ENCODE measurements at regions not wholly inside any gene's neighbourhood (a gene's known extent, or its start where the extent isn't known, plus 50 kb on each side); places are given as distances from the start of the nearest gene placed in this dataset.
A peak's percentile ranks its signal among the peaks of the same experiment; 100 is the strongest.

DNA sequence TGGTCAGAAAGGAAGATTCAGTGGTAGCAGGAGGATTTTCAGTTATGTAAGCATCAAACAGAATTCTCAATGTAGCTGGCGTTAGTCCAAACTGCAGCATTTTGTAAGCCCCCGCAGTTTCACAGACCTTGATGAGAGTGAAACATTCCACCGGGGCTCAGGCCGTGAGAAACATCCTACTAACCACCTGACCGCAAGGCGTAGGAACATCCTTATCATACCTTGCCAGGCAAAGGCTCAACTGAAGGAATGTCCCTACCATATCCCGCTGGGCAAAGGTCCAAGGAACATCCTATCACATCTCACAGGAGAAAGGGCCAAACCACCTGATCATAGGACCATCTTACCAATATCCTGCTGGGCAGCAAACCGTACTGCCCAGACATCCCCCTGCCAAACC is 624.8 kb upstream of the TMEM132C start:
- DNase-seq, result no peak

DNA sequence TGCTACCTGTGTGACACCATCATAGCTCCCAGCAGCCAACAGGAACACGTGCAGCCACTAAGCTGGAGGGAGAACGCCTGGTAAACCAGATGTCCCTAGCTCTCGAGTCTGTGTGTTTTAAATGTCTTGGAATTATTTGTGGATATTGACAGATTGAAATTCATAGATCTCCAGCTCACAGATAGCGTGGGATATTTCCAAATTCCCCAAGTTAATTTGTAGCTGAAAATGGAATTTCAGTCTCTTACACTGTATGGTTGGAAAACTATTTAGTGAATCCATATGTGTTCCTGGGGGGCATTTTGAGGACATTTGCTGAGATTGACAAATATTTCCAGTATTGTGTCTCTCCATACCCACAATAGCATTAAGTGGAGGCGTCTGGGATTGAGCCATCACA is 618.6 kb upstream of the TMEM132C start:
- no peak for DNase-seq

DNA sequence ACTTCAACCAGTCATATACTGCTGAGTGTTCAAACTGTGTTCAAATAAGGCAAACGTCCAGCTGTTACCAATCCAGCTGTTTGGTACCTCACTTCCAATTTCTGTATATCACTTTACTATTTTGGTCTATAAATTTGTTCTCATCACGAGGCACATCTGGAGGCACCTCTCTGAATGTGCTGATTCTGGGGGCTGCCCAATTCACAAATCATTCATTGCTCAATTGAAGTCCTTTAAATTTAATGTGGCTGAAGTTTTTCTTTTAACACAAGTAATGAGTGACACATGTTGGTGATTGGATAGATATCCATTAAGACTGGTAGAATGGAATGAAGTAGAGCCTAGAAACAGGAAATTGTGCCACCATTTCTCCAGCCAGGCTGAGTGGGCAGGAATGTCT is 617.0 kb upstream of the TMEM132C start:
- no peak for DNase-seq

DNA sequence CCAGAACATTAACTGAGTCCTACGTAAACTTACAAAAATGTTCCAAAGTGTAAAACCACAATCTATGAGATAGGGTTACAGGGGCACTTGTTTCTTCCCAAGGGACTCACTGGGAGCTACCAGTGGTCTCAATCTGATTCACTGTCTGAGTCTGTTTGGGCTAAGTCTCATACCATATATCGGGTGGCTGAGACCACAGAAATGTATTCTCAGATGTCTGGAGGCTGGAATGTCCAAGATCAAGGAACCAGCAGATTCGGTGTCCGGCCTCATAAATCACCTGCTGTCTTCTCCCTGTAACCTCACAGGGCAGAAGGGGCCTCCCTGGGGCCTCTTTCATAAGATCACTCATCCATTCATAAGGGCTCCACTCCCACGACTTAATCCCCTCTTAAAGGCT is 616.3 kb upstream of the TMEM132C start:
- no peak for DNase-seq

DNA sequence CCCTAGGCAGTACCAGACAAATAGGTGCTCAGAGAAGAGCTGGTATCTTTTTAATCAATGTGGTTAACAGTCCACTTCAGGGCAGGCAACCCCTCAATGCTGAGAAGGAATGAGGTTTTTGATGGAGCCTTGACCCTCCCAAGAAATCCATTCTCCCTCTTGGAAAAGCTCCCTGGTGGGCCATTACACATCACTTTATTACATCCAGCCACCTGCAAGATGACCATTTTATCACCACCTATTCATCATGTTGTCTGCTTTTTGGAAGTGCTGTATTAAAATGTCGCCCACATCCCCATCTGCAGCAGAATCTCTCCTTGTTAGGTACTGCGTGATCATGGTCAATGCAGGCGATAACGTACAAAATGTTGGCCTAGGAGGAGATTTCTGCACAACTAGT is 614.7 kb upstream of the TMEM132C start:
- no peak for DNase-seq

DNA sequence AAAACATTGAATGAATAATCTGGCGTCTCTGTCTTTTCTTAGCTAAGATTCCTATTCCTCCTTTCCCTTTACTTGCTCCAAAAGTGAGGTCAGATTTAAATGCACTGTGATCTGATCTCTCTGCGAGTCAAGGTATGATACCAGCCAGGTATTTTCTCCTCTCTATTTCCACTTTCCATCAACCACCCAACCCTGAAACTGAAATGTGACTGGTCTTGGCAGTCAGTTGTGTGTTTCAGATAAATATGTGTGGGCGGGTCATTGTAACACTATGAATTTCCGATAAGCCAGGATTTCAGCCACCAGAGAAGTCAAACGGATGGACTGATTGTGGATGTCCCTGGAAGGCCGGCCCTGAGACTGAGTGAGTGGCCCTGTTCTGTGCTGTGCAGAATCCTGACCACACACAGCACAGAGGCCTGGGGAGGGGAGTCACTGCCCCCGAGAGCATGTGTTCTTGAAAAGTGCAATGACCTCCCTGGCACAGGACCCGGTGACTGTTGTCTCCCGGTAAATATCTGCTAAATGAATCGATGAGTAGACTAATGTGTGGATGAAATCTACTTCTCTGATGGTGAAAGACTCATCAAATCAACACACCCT is 612.5 kb upstream of the TMEM132C start:
- no peak for DNase-seq

DNA sequence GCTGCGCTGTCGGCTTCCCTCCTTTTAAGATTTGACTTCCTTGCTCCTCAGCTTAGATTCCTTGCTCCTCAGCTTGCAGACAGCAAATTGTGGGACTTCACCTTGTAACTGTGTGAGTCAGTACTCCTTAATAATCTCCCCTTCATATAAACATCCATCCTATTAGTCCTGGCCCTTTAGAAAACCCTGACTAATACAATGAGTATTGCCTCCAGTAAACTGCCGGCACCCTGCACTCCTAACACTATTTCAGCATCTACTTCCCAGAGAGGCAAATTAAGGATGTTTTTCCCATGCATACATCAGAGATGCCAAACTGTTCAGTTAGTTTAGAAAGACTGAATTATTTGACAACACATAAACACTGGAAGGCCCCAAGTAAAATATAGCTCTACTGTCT is 611.3 kb upstream of the TMEM132C start:
- no peak for DNase-seq

DNA sequence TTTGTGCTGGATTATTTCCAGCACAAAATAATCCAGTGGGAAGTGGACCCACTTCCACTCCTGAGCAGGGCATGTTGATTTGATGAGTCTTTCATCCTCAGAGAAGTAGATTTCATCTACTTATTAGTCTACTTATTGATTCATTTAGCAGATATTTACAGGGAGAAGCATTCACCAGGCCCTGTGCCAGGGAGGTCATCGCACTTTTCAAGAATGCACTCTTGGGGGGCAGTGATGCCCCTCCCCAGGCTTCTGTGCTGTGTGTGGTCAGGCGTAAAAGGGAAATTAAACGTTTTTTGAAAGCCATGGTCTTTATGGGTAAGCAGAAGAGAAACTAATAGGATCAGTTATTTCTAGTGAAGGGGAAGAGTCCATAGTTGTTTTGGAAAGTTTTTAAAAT is 610.7 kb upstream of the TMEM132C start:
- DNase-seq, result no peak

DNA sequence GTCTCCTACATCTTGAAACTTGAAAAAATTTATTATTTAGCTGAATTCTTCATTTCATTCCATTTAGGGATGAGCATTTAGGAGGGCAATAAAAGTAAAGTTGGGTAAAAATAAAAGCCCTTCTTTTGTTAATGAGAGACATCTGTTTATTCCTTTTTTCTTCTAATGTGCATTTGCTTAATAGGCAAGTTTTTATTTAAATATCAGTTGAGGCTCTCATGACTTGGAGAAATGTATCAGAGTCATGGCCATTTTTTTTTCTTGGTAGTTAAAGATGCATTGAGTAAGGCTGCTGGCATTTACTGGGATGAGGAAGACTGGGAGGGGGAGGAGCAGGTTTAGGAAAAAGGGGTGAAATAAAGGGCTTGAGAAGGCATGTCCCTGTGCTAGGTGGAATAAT is 609.9 kb upstream of the TMEM132C start:
- no peak for DNase-seq

DNA sequence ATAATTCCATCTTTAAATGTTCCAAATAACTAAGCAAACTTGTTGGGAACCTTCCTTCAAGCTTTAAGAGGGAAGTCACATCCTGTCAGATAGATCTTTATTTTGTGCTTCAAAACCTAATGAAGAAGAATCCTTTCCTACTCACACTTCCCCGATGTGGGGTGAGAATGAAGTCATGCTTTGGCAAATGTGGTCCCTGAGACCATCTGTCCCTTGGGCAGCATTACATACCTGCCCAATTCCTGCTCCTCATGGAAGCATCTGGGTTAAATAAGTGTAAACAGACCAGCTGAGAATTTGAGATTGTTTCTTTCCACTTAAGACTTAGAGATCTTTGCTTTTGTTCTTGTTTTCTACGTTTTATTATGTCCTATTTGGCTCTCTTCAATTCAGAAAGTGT is 606.0 kb upstream of the TMEM132C start:
- no peak for DNase-seq

DNA sequence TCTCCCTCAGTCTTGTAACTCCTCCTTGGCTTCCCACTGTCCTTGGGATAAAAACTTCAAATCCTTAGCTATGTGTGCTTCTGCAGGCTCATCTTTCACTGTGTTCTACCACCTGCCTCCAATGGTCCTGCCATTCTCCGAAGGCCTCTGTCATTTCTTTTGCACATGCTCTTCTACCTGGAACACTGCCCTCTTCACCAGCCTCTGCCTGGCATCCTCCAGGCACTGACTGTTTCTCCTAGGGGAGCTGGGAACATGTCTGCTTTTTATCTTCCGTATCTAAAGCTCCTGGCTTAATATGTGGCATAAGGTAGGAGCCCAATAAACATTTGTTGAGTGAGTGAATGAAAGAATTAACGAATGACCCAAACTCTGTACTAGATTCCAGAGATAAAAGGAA is 603.3 kb upstream of the TMEM132C start:
- DNase-seq, result no peak

DNA sequence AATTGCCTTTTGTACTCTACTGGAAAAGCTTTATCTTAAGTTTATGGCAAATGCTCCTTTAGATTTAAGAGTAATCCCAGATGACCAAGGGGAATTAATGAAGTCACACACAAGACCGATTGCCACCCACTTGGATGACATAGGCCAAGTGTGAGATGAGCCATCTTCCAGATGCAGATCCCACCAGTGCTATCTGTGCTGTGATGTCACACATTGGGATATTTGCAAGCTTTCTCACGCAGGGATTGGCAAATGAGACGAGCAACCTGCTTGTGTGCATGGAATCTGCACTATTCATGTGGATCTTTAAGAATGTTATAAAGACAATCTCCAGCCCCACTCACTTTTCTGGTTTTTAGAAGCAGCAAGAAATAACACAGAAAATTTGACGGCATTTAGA is 602.1 kb upstream of the TMEM132C start:
- no peak for DNase-seq

DNA sequence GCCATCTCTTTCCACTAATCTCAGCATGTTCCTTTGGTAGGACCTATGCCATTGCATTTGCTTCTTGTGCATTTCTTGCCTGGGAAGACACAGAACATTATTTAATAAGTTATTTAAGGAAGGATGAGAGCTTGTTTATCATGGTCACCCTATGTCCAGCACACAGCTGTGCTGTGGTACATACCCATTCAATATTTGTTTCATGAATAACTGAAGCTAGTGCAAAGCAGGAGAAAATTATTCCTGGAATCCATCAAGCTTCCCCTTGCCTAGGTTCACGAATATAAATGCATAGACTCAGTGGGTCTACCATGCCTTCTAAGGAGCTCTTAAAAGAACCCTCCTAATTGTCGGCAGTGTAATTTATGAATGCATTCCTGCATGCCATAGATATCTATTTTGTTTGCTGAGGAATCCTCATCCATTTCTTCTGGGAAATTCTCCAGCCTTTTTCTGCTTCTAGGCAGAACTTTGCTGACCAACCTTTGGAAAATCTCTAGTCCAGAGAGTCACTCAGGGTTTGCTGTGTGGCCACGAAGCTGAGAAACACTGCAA is 599.8 kb upstream of the TMEM132C start:
- DNase-seq, result no peak

DNA sequence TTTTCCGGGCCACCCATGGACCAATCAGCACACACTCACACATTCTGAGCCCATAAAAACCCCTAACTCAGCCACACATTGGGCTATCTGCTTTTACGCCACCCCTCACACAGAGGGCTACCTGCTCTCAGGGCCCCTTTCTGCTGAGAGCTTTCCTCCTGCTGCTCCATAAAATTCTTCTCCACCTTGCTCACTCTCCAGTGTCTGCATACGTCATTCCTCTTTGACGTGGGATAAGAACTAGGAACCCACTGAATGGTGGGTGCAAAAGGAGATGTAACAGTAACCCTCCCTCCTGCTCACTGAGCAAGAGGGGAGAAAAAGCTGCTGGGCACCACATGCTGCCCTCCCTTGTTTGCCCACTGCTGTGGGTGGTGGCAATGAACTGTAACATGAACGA is 596.7 kb upstream of the TMEM132C start:
- no peak for DNase-seq

DNA sequence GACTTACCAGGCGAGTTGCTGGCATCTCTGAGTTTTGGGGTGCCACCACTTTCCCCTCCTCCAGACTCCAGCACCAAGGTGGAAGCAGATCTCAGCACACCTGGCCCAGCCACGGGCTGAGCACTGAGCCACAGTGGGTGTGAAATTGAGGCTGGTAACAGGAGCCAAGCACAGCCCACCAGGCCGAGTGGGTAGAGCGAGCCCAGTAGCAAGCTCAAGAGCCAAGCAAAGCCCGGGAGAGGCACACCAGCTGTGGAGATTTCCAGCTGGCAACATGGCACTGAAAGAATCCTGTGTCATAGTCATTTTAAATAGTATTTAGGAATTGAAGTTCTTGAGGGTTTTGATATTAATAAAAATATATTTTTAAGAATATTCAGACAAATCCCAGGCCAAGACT is 596.2 kb upstream of the TMEM132C start:
- DNase-seq, result no peak

DNA sequence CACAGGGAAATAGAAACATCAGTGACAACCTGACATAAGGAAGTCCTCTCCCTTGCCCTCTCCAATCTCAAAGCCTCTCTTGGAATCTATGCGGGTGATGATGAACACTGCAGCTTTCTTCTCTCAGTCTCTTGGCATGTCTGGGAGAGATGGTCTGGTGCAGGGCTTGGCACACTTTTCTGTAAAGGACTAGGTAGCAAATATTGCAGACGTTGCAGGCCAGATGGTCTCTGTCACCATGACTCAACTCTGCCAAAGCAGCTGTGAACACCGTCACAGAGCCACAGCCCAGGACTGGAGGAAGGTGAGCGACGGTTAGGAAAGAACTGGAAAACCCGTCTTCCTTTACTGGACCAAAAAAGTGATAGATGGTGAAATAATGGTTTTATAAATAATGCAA is 591.0 kb upstream of the TMEM132C start:
- DNase-seq, result no peak

DNA sequence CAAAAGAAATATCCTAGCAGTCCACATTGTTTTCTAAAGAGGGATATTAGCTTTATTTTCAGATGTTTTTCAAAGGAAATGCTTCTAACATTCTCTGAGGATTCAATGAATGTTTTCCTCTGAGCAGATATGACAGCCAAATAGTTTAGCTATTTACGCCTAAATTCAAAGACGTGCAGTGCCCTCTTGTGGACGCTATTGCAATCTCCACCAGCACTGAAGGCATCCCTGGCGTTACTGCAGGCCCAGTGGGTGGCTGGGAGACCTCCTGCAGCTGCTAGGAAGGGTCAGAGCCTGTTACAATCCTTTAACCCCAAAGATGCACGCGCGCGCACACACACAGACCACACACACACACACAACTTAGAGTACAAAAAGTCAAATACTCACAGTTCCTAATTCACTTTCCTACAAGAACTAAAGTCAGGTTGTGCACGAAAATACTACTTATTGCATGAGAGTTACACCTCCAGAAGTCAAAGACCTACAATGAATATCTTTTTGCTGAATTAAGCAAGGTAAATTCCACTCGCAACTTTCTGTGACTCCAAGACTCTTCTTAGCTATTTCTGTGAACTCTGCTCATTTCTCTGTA is 589.3 kb upstream of the TMEM132C start:
- DNase-seq, result peak; percentile 13

DNA sequence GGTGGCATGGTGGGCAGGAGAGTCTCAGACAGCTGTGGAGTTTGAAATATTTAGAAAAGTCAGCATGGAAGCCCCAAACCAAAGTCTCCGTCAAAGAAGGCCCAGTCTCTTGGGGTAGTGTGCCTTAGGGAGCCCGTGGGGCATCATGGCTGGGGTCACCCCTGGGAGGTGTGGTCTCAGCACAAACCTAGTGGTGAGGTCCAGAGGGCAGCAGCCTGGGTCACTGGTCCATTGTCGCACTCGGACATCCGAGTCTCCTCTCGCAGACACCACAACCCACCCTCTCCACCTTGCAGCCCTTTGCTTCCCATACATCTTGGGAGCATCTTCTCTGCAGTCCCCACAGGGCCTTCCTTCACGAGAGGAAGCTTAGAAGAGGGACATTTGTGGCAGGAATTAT is 588.0 kb upstream of the TMEM132C start:
- no peak for DNase-seq

DNA sequence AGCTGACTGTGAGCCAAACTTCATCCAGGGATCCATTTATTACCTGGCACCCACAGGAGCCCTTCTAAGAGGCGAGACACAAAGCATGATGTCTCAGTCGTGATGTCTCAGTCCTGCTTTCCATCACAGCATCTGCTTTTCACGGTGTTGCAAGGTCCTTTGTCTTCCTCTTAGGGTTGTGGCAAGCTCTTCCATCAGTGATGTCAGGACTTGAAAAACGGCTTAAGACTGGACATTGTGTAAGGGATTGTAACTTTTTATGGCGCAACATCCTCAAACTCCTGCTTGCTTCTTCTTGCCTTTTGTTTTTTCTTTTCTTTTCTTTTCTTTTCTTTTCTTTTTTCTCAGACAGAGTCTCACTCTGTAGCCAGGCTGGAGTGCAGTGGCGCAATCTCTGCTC is 586.5 kb upstream of the TMEM132C start:
- no peak for DNase-seq

DNA sequence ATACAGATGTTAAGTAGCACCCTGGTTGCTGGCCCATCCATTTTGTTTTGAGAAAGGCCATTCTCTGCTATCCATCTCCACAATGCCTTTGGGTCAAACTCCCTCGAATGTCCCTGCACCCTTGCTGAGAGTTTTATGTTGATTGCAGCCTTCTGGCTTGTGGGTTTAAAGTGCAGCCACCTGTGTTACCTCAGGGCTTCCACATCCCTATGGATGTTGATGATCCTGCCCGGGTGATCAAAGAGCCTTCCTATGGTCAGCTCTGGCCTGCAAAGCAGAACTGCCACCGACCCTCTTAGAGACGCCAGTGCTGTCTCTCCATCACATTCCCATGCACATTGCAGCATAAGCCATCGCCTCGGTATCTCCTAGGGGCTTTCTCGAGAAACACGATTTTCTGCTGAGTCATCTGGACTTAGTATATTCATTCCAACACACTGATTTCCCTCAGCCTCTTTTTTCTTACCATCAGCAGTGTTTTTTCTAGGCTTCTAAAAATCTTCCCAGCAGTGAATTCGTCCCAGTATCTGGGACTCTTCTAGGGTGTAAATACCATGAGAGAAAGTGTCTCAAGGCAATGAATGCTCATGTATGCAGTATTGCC is 585.7 kb upstream of the TMEM132C start:
- DNase-seq, result no peak

DNA sequence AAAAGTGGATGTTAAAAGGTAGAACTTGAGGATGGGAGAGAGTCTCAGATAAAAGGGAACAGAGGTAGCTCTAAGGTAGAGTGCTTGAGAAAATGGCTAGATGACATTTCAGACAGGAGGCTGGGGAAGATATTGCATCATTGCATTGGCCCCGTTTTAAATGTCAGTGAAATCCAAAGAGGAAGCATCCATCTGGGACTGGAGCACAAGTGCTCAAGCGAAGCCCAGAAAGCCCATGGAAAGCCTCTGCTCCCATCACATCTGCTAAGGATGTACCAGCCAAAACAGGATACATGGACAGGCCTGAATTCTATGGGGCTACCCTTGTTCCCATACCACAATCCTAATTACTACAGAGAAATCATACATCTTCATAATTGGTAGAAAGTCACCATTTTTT is 581.5 kb upstream of the TMEM132C start:
- no peak for DNase-seq

DNA sequence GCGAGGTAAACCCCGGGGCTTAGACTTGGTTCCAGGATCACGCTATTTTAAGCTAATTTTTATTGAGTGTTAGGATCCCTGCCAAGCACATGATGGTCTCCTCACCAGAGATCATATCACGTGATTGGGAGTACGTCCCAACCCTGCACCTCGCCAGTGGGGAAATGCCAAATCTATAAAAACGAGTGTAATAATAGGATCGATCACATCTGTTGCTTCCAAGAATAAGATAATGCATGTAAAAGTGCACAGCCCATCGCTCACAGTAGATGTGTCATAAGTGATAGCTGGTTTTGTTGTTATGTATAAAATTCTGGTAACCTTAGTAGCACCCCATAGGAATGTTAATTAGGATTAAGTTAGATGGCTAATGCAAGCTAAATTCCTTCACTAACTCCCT is 581.0 kb upstream of the TMEM132C start:
- DNase-seq, result no peak

DNA sequence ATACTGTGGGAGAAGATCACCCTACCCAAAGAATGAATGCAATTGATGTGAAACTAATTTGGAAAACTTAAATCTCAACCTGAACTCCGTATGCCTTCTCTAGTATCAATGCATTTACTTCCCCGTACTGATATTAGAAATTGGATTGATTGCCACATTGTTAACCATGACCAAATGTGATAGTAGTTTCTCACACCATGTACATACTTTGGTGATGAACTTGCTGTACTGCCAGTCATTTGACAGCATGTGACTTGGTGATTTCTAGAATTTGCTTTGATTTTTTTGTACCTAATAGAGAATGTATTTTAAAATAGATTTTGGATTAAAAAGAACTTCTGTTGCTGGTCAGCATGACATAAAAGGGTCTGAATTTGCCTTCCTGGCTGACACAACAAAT is 579.8 kb upstream of the TMEM132C start:
- DNase-seq, result no peak

DNA sequence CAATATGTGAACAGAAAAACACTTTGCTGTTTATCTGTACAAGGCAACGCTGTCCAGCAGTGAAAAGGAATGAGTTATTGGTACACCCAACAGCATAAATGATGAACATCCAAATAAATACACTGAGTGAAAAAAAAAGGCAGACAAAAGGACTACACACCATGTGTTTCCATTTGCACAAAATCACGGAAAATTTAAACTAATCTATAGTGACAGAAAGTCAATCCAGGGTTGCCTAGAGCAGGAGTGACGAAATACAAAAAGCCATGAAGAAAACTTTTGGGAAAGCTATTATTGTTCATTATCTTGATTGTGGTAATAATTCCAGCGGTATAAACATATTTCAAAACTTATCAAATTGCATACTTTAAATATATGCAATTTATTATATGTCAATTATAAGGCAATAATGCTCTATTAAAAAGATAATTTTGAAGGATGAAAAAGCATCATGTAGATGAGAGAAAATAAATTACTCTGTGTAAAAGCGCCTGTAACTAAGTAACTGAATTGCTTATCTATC is 578.0 kb upstream of the TMEM132C start:
- DNase-seq, result no peak

DNA sequence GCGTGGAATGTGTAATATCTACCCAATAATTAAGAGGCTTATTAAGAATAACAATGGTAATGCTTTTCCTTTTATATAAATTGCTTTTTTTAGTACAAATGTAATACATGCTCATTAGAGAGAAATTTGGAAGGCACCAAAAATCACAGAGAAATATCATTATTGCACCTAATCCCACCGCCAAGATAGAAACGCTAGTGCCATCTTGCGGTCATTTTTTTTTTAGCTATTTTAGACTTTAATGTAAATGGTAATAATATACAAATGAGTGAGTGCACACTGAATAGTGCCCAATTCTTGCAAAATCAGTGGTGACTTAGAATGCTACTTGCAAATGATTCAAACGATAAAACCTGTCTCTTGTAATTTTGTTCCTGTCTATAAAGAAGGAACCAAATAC is 576.8 kb upstream of the TMEM132C start:
- no peak for DNase-seq
